HepG2 (cell line): ENCODE measurements at regions not wholly inside any gene's neighbourhood (a gene's known extent, or its start where the extent isn't known, plus 50 kb on each side); places are given as distances from the start of the nearest gene placed in this dataset.
A peak's percentile ranks its signal among the peaks of the same experiment; 100 is the strongest.

Experiments
- ATAC-seq: fragments of 200-7000 bp; cut with Tn5 transposase; 3 replicates; pipeline ENCODE4 v1.9.1; 2020; ENCODE audit warnings: mild to moderate bottlenecking, moderate library complexity
- BruUV-seq: library from RNA; stranded (reverse); fragments of 400-500 nt; replicated peaks from 2 replicates; lab custom pipeline; 2021; lab: Mats Ljungman, UMichigan
- CTCF ChIA-PET: fragments of 300-600 bp; formaldehyde crosslinking; extraction: SDS; loops from one replicate; lab custom pipeline; 2021; ENCODE audit warnings: low total read pairs, inconsistent platforms, low intra/inter-chr PET ratio; lab: Yijun Ruan, JAX
- POLR2A ChIA-PET: fragments of 350-600 bp; sonication (Branson Sonifier 250); formaldehyde crosslinking; loops from one replicate; lab custom pipeline; 2020; ENCODE audit warnings: antibody characterized with exemption, inconsistent platforms; lab: Yijun Ruan, JAX
- DNase-seq: peaks from one replicate; pipeline ENCODE4 v3.0.0-alpha.2; 2015; ENCODE audit warnings: low spot score
- FAIRE-seq: peaks from 3 replicates; lab custom pipeline; 2011; peaks lifted over from hg19 to GRCh38; lab: Jason Lieb, UNC
- H2AFZ ChIP-seq: one replicate; pipeline ENCODE4 v1.6.1; 2011; ENCODE audit warnings: low read length, inconsistent platforms
- H3K27ac ChIP-seq: fragments of 300-600 bp; 3 replicates; pipeline ENCODE4 v1.8.0; 2011; ENCODE audit warnings: mixed run types, mild to moderate bottlenecking, mixed read lengths, low read length, inconsistent platforms; ENCODE audit not compliant: insufficient read depth; ENCODE audit errors: extremely low read length
- H3K27me3 ChIP-seq, 2 experiments: fragments of 200-600 bp in 1 of 2; 2 replicates in 1 of 2; 3 replicates in 1 of 2; pipeline versions ENCODE4 v1.6.0 to v1.8.0; 2011; ENCODE audit warnings: low read length in 2 of 2, mild to moderate bottlenecking in 2 of 2, moderate library complexity in 2 of 2, inconsistent platforms in 1 of 2; ENCODE audit not compliant: insufficient read depth in 2 of 2, control insufficient read depth in 1 of 2
- H3K36me3 ChIP-seq, 2 experiments: fragments of 200-600 bp in 1 of 2; replicated peaks in 1 of 2; 2 replicates in 1 of 2; 3 replicates in 1 of 2; pipeline versions ENCODE4 v1.5.1 to v1.8.0; 2011; ENCODE audit warnings: low read length in 2 of 2, inconsistent platforms in 1 of 2; ENCODE audit not compliant: insufficient read depth in 2 of 2, control insufficient read depth in 1 of 2
- H3K4me1 ChIP-seq: 2 replicates; pipeline ENCODE4 v1.5.1; 2012; ENCODE audit warnings: low read length, inconsistent platforms; ENCODE audit not compliant: insufficient read depth
- H3K4me2 ChIP-seq: 2 replicates; pipeline ENCODE4 v1.6.0; 2011; ENCODE audit warnings: low read depth, low read length, inconsistent platforms
- H3K4me3 ChIP-seq, 3 experiments: fragments of 200-600 bp in 1 of 3; sonication (generic), shearing (Covaris generic) in 1 of 3; replicated peaks in 1 of 3; 2 replicates each; pipeline ENCODE4 v1.5.1; 2011 to 2016; ENCODE audit warnings: low read length in 3 of 3, inconsistent platforms in 2 of 3, low read depth in 2 of 3, mild to moderate bottlenecking in 2 of 3, control low read depth in 1 of 3, mixed read lengths in 1 of 3; ENCODE audit not compliant: insufficient read depth in 1 of 3
- H3K79me2 ChIP-seq: one replicate; pipeline ENCODE4 v1.6.1; 2011; ENCODE audit warnings: low read length, inconsistent platforms; ENCODE audit not compliant: insufficient read depth
- H3K9ac ChIP-seq: 2 replicates; pipeline ENCODE4 v1.6.0; 2011; ENCODE audit warnings: mild to moderate bottlenecking, low read depth, low read length, inconsistent platforms; ENCODE audit not compliant: insufficient read depth
- H3K9me3 ChIP-seq: 2 replicates; pipeline ENCODE4 v1.5.1; 2012; ENCODE audit warnings: mild to moderate bottlenecking, low read length
- H4K20me1 ChIP-seq: 2 replicates; pipeline ENCODE4 v1.6.0; 2011; ENCODE audit warnings: inconsistent platforms, mild to moderate bottlenecking, low read length, moderate library complexity; ENCODE audit not compliant: insufficient read depth
- CEBPB ChIP-seq: IDR thresholded peaks from 2 replicates; pipeline ENCODE4 v1.6.1; 2011; ENCODE audit warnings: low read depth, low read length, improper control_type of control experiment, borderline replicate concordance
- HNF4G ChIP-seq, 2 experiments: sonication (generic) in 1 of 2; formaldehyde crosslinking in 1 of 2; IDR thresholded peaks; 2 replicates each; pipeline versions ENCODE4 v1.4.0 to v1.6.1; 2011 to 2020; ENCODE audit warnings: borderline replicate concordance in 2 of 2, low read depth in 2 of 2, mild to moderate bottlenecking in 2 of 2, low read length in 1 of 2, missing genetic modification reagents in 1 of 2, moderate library complexity in 1 of 2
- KDM4B ChIP-seq: sonication (generic); formaldehyde crosslinking; IDR thresholded peaks from 2 replicates; pipeline ENCODE4 v1.4.0; 2020; ENCODE audit warnings: missing genetic modification reagents
- MXD1 ChIP-seq: sonication (generic); formaldehyde crosslinking; IDR thresholded peaks from 2 replicates; pipeline ENCODE4 v1.4.0; 2020; ENCODE audit warnings: mild to moderate bottlenecking, missing genetic modification reagents
- PHF5A ChIP-seq: IDR thresholded peaks from one replicate; pipeline ENCODE4 v1.6.1; 2018; ENCODE audit warnings: low read depth, missing genetic modification reagents; ENCODE audit not compliant: unreplicated experiment
- RERE ChIP-seq: IDR thresholded peaks from 2 replicates; pipeline ENCODE4 v1.6.1; 2016; ENCODE audit warnings: low read depth, missing genetic modification reagents, missing compliant biosample characterization
- THAP11 ChIP-seq: IDR thresholded peaks from 2 replicates; pipeline ENCODE4 v1.6.1; 2016; ENCODE audit warnings: missing biosample characterization, missing genetic modification reagents
- ZMYM3 ChIP-seq: sonication (generic); formaldehyde crosslinking; IDR thresholded peaks from 2 replicates; pipeline ENCODE4 v1.5.1; 2020; ENCODE audit warnings: mild to moderate bottlenecking, missing genetic modification reagents
- ZNF512B ChIP-seq: sonication (generic); formaldehyde crosslinking; IDR thresholded peaks from 2 replicates; pipeline ENCODE4 v1.5.1; 2020; ENCODE audit warnings: missing genetic modification reagents, mild to moderate bottlenecking, borderline replicate concordance
- ZNF709 ChIP-seq: sonication (generic); formaldehyde crosslinking; IDR thresholded peaks from 2 replicates; pipeline ENCODE4 v1.5.0; 2020; ENCODE audit warnings: mild to moderate bottlenecking, missing genetic modification reagents
- WGBS: methylation state at CpG from one replicate; pipeline ENCODE4 v1.1.6; 2017; ENCODE audit warnings: low lambda C conversion rate; 5-methylcytosine and 5-hydroxymethylcytosine counted together
- in situ Hi-C: cut with HindIII; loops from 2 replicates; pipeline ENCODE4 v1.10.0; 2017; ENCODE audit warnings: low pct_unique_long_range_greater_than_20kb; ENCODE audit not compliant: extremely low pct_ligation_motif_present
- intact Hi-C: fragments of 100-400 bp; cut with micrococcal nuclease; formaldehyde crosslinking; loops from one replicate; pipeline ENCODE4 v1.10.0; 2022; ENCODE audit not compliant: unreplicated experiment

- Histone ChIP-seq H3K27me3 (peaks cover 4% of the 10 kb centered on the region in 2 experiments; a peak in 4 of 5 replicates), H3K79me2 (no peaks in the 10 kb centered on the region), H3K36me3 (no peaks in the 10 kb centered on the region), H3K9me3 (no peaks in the 10 kb centered on the region), H3K27ac (no peak overlapping the region), H3K4me1 (peaks cover 14% of the 10 kb centered on the region), H3K9ac (no peak overlapping the region), H3K4me2 (no peak overlapping the region), H2AFZ (no peak overlapping the region), H4K20me1 (no peaks in the 10 kb centered on the region), H3K4me3 (no peak overlapping the region)
- intact Hi-C loops (no loop called here), in situ Hi-C loops (no loop called here)
- no TSS peak for BruUV-seq
- TF ChIP-seq THAP11 (CRISPR knock-in tag) (peak; percentile 68), ZNF512B (CRISPR knock-in tag) (no peak)
- ChIA-PET POLR2A (no interaction called here), CTCF (no interaction called here)
- 7% methylated on average over 4 of the region's 4 CpGs for WGBS
- ATAC-seq (no peak), FAIRE-seq (no peak), DNase-seq (no peak)
Observed at GRCh38 chr5:74109344-74109743, 483.3 kb downstream of the ARHGEF28 start.

- no peak overlapping the region for H3K27ac ChIP-seq
- ATAC-seq (no peak), DNase-seq (no peak), FAIRE-seq (no peak)
- ChIA-PET CTCF (no interaction called here), POLR2A (no interaction called here)
- H3K79me2 ChIP-seq: no peaks in the 10 kb centered on the region
- in situ Hi-C loops: no loop called here
- intact Hi-C loops: no loop called here
- peaks cover 4% of the 10 kb centered on the region in 2 experiments; a peak in 4 of 5 replicates for H3K27me3 ChIP-seq
- H3K4me1 ChIP-seq: peaks cover 18% of the 10 kb centered on the region
- BruUV-seq: no TSS peak
- H2AFZ ChIP-seq: no peak overlapping the region
- no peak overlapping the region for H3K4me2 ChIP-seq
- H3K9me3 ChIP-seq: no peaks in the 10 kb centered on the region
- H3K4me3 ChIP-seq: no peak overlapping the region
- H4K20me1 ChIP-seq: no peaks in the 10 kb centered on the region
- H3K9ac ChIP-seq: no peak overlapping the region
- no peaks in the 10 kb centered on the region for H3K36me3 ChIP-seq
- TF ChIP-seq MXD1 (CRISPR knock-in tag) (no peak), PHF5A (CRISPR knock-in tag) (no peak), HNF4G (IDR thresholded peaks at IDR 0.05; ENCODE audit: borderline replicate concordance, low read depth, low read length) (no peak), HNF4G (CRISPR knock-in tag; IDR thresholded peaks at IDR 0.05; ENCODE audit: borderline replicate concordance, low read depth) (no peak), ZMYM3 (CRISPR knock-in tag) (no peak), CEBPB (no peak), KDM4B (no peak), RERE (CRISPR knock-in tag) (no peak), ZNF709 (no peak)
Observed at GRCh38 chr5:74107899-74108298, 481.9 kb downstream of the ARHGEF28 start.
